Transverse colon (tissue), 4 donors: ENCODE measurements at regions not wholly inside any gene's neighbourhood (a gene's known extent, or its start where the extent isn't known, plus 50 kb on each side); places are given as distances from the start of the nearest gene placed in this dataset.

Source experiments
- POLR2A ChIP-seq: fragments of 450-650 bp; IDR thresholded peaks from one replicate; pipeline ENCODE4 v1.6.1; 2016; ENCODE audit warnings: antibody characterized with exemption, mild to moderate bottlenecking, moderate library complexity
- POLR2AphosphoS5 ChIP-seq, 3 donors: sonication (generic); formaldehyde crosslinking; IDR thresholded peaks; one replicate each; pipeline ENCODE4 v1.6.1; 2016; ENCODE audit warnings: antibody characterized with exemption in 3 of 3
- TF ChIP-seq, protein P1 (sequence below), 5 experiments: fragments of 200-600 bp in 3 of 5; fragments of 450-650 bp in 2 of 5; sonication (generic) in 3 of 5; IDR thresholded peaks; 1 replicate in 2 of 5; 2 replicates in 3 of 5; pipeline ENCODE4 v1.5.1; 2016 to 2017; ENCODE audit warnings: antibody characterized with exemption in 5 of 5, inconsistent platforms in 3 of 5, mild to moderate bottlenecking in 2 of 5, moderate library complexity in 1 of 5

DNA sequence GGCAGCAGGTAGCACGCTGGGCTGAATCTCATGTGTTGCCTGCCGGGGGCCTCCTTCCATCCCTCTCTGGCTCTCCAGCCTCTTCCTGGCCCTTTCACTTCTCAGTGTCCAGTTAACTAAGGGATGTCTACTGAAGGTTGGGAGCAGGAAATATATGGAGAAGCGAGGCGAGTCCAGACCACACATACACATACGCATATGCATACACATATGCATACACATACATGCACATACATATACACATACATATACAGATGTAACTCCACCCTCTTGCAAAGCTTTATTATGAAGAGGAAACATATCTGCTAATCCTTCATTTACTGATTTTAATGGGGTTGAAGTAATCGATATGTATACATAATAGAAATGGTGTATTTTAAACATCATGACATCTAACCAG lies 636.1 kb upstream of the CCDC179 start:
- TF ChIP-seq, protein P1, sequence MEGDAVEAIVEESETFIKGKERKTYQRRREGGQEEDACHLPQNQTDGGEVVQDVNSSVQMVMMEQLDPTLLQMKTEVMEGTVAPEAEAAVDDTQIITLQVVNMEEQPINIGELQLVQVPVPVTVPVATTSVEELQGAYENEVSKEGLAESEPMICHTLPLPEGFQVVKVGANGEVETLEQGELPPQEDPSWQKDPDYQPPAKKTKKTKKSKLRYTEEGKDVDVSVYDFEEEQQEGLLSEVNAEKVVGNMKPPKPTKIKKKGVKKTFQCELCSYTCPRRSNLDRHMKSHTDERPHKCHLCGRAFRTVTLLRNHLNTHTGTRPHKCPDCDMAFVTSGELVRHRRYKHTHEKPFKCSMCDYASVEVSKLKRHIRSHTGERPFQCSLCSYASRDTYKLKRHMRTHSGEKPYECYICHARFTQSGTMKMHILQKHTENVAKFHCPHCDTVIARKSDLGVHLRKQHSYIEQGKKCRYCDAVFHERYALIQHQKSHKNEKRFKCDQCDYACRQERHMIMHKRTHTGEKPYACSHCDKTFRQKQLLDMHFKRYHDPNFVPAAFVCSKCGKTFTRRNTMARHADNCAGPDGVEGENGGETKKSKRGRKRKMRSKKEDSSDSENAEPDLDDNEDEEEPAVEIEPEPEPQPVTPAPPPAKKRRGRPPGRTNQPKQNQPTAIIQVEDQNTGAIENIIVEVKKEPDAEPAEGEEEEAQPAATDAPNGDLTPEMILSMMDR (IDR thresholded peaks at IDR 0.05), result no peak
- TF ChIP-seq POLR2A, result no peak
- no peak for TF ChIP-seq POLR2AphosphoS5 (IDR thresholded peaks at IDR 0.05)
